ENCODE measurements at regions not wholly inside any gene's neighbourhood (a gene's known extent, or its start where the extent isn't known, plus 50 kb on each side); places are given as distances from the start of the nearest gene placed in this dataset.

DNA sequence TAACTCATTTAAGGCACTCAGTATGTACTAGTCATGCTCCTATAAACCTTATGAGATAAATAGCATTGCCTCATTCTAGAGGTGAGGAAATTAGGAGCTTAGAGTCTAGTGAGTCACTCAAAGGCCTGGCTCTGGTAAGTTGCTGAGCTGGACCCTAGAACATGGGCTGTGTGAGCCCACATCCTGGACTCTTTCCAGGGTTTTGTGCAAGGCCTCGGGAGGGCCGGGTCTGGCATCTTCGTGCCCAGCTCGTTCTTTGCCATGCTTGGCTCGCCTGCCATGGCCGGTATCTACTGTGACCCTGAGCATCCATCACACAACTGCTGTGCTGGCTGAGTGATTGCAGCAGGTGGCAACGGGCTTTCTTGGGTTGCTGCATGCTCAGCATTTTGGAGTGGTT lies 168.0 kb downstream of the LPIN1 start:
- TF ChIP-seq, protein P1, sequence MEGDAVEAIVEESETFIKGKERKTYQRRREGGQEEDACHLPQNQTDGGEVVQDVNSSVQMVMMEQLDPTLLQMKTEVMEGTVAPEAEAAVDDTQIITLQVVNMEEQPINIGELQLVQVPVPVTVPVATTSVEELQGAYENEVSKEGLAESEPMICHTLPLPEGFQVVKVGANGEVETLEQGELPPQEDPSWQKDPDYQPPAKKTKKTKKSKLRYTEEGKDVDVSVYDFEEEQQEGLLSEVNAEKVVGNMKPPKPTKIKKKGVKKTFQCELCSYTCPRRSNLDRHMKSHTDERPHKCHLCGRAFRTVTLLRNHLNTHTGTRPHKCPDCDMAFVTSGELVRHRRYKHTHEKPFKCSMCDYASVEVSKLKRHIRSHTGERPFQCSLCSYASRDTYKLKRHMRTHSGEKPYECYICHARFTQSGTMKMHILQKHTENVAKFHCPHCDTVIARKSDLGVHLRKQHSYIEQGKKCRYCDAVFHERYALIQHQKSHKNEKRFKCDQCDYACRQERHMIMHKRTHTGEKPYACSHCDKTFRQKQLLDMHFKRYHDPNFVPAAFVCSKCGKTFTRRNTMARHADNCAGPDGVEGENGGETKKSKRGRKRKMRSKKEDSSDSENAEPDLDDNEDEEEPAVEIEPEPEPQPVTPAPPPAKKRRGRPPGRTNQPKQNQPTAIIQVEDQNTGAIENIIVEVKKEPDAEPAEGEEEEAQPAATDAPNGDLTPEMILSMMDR (IDR thresholded peaks at IDR 0.05) = no peak
- no peak for TF ChIP-seq POLR2AphosphoS5 (IDR thresholded peaks at IDR 0.05; ENCODE audit: low read depth, low read length)
- TF ChIP-seq SIN3A (IDR thresholded peaks at IDR 0.05; ENCODE audit: borderline replicate concordance, insufficient read depth, low read depth, low read length) = no peak
- TF ChIP-seq, protein P2, sequence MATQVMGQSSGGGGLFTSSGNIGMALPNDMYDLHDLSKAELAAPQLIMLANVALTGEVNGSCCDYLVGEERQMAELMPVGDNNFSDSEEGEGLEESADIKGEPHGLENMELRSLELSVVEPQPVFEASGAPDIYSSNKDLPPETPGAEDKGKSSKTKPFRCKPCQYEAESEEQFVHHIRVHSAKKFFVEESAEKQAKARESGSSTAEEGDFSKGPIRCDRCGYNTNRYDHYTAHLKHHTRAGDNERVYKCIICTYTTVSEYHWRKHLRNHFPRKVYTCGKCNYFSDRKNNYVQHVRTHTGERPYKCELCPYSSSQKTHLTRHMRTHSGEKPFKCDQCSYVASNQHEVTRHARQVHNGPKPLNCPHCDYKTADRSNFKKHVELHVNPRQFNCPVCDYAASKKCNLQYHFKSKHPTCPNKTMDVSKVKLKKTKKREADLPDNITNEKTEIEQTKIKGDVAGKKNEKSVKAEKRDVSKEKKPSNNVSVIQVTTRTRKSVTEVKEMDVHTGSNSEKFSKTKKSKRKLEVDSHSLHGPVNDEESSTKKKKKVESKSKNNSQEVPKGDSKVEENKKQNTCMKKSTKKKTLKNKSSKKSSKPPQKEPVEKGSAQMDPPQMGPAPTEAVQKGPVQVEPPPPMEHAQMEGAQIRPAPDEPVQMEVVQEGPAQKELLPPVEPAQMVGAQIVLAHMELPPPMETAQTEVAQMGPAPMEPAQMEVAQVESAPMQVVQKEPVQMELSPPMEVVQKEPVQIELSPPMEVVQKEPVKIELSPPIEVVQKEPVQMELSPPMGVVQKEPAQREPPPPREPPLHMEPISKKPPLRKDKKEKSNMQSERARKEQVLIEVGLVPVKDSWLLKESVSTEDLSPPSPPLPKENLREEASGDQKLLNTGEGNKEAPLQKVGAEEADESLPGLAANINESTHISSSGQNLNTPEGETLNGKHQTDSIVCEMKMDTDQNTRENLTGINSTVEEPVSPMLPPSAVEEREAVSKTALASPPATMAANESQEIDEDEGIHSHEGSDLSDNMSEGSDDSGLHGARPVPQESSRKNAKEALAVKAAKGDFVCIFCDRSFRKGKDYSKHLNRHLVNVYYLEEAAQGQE (IDR thresholded peaks at IDR 0.05; ENCODE audit: insufficient read depth in 1 of 2, low read depth in 2 of 2, low read length in 1 of 2) = no peak
- no peak for TF ChIP-seq TCF7L2 (IDR thresholded peaks at IDR 0.05; ENCODE audit: low read depth, low read length)

Measured in Panc1 (cell line).